SH-SY5Y (cell line): ENCODE measurements at regions not wholly inside any gene's neighbourhood (a gene's known extent, or its start where the extent isn't known, plus 50 kb on each side); places are given as distances from the start of the nearest gene placed in this dataset.

ENCODE experiments used
- GATA2 ChIP-seq: IDR thresholded peaks from 2 replicates; pipeline ENCODE4 v1.6.1; 2011; ENCODE audit warnings: mild to moderate bottlenecking, low read depth, low read length
- GATA3 ChIP-seq: IDR thresholded peaks from 2 replicates; pipeline ENCODE4 v1.6.1; 2011; ENCODE audit warnings: low read depth, mild to moderate bottlenecking, low read length, moderate library complexity

- TF ChIP-seq GATA2 = no peak
- TF ChIP-seq GATA3 = no peak
These were observed 212.8 kb downstream of the PIK3R1 start for GRCh38 chr5:68428231-68428811.

GRCh38 chr5:68429510-68429909, 214.0 kb downstream of the PIK3R1 start:
- TF ChIP-seq GATA2 (no peak), GATA3 (no peak)

- no peak for TF ChIP-seq GATA2
- no peak for TF ChIP-seq GATA3
These were observed 214.7 kb downstream of the PIK3R1 start for GRCh38 chr5:68430279-68430678.

GRCh38 chr5:68431186-68431585, 215.6 kb downstream of the PIK3R1 start:
- TF ChIP-seq GATA2 = no peak
- TF ChIP-seq GATA3 = no peak

- TF ChIP-seq GATA3 = no peak
These were observed 216.2 kb downstream of the PIK3R1 start for GRCh38 chr5:68431601-68432337.

GRCh38 chr5:68432682-68433081, 217.1 kb downstream of the PIK3R1 start:
- no peak for TF ChIP-seq GATA2
- no peak for TF ChIP-seq GATA3

- TF ChIP-seq GATA3 = no peak
- TF ChIP-seq GATA2 = no peak
These were observed 218.0 kb downstream of the PIK3R1 start for GRCh38 chr5:68433526-68433922.

GRCh38 chr5:68433923-68434879, 218.6 kb downstream of the PIK3R1 start:
- TF ChIP-seq GATA2 (no peak), GATA3 (no peak)

GRCh38 chr5:68435611-68436010, 220.1 kb downstream of the PIK3R1 start:
- TF ChIP-seq GATA2 (no peak), GATA3 (no peak)

GRCh38 chr5:68436686-68437520, 221.3 kb downstream of the PIK3R1 start:
- TF ChIP-seq GATA3 (peak; percentile 92), GATA2 (peak; percentile 96)

- no peak for TF ChIP-seq GATA2
- TF ChIP-seq GATA3 = no peak
These were observed 223.3 kb downstream of the PIK3R1 start for GRCh38 chr5:68438876-68439275.

GRCh38 chr5:68440245-68440644, 224.7 kb downstream of the PIK3R1 start:
- TF ChIP-seq GATA3 (no peak), GATA2 (no peak)

- TF ChIP-seq GATA3 (no peak), GATA2 (no peak)
These were observed 225.1 kb downstream of the PIK3R1 start for GRCh38 chr5:68440651-68441050.

- TF ChIP-seq GATA2 (no peak), GATA3 (no peak)
These were observed 225.9 kb downstream of the PIK3R1 start for GRCh38 chr5:68441309-68442073.
